ENCODE measurements at regions not wholly inside any gene's neighbourhood (a gene's known extent, or its start where the extent isn't known, plus 50 kb on each side); places are given as distances from the start of the nearest gene placed in this dataset.

- DNase-seq, result peak; percentile 20
- H3K27me3 ChIP-seq (ENCODE audit: insufficient read depth, low read depth, severe bottlenecking), result no peaks in the 10 kb centered on the region
- no peak for TF ChIP-seq CTCF (IDR thresholded peaks at IDR 0.05; ENCODE audit: low read depth, low read length)
- no peak overlapping the region for H3K27ac ChIP-seq
- H3K36me3 ChIP-seq, result no peaks in the 10 kb centered on the region
- H3K4me3 ChIP-seq (ENCODE audit: low read depth, low read length), result no peak overlapping the region
- H3K9me3 ChIP-seq (ENCODE audit: severe bottlenecking), result no peaks in the 10 kb centered on the region
These were observed 148.4 kb downstream of the C5orf15 start for GRCh38 chr5:133819977-133820471.

- no peaks in the 10 kb centered on the region for H3K9me3 ChIP-seq (ENCODE audit: severe bottlenecking)
- H3K36me3 ChIP-seq, result no peaks in the 10 kb centered on the region
- no peak overlapping the region for H3K27ac ChIP-seq
- no peak overlapping the region for H3K4me3 ChIP-seq (ENCODE audit: low read depth, low read length)
- DNase-seq, result no peak
- TF ChIP-seq CTCF (IDR thresholded peaks at IDR 0.05; ENCODE audit: low read depth, low read length), result no peak
- no peaks in the 10 kb centered on the region for H3K27me3 ChIP-seq (ENCODE audit: insufficient read depth, low read depth, severe bottlenecking)
These were observed 149.4 kb downstream of the C5orf15 start for GRCh38 chr5:133818869-133819600.

GRCh38 chr5:133818031-133818431 lies 150.4 kb downstream of the C5orf15 start:
- no peaks in the 10 kb centered on the region for H3K9me3 ChIP-seq (ENCODE audit: severe bottlenecking)
- DNase-seq, result no peak
- H3K4me3 ChIP-seq (ENCODE audit: low read depth, low read length), result no peak overlapping the region
- no peaks in the 10 kb centered on the region for H3K36me3 ChIP-seq
- no peaks in the 10 kb centered on the region for H3K27me3 ChIP-seq (ENCODE audit: insufficient read depth, low read depth, severe bottlenecking)
- TF ChIP-seq CTCF (IDR thresholded peaks at IDR 0.05; ENCODE audit: low read depth, low read length), result no peak
- H3K27ac ChIP-seq, result no peak overlapping the region

GRCh38 chr5:133817456-133817855 lies 151.0 kb downstream of the C5orf15 start:
- Histone ChIP-seq H3K27ac (no peak overlapping the region), H3K36me3 (no peaks in the 10 kb centered on the region), H3K9me3 (ENCODE audit: severe bottlenecking) (no peaks in the 10 kb centered on the region), H3K4me3 (ENCODE audit: low read depth, low read length) (no peak overlapping the region), H3K27me3 (ENCODE audit: insufficient read depth, low read depth, severe bottlenecking) (no peaks in the 10 kb centered on the region)
- TF ChIP-seq CTCF (IDR thresholded peaks at IDR 0.05; ENCODE audit: low read depth, low read length), result no peak
- DNase-seq, result no peak

- Histone ChIP-seq H3K36me3 (no peaks in the 10 kb centered on the region), H3K4me3 (ENCODE audit: low read depth, low read length) (no peak overlapping the region), H3K27ac (no peak overlapping the region), H3K9me3 (ENCODE audit: severe bottlenecking) (no peaks in the 10 kb centered on the region), H3K27me3 (ENCODE audit: insufficient read depth, low read depth, severe bottlenecking) (no peaks in the 10 kb centered on the region)
- no peak for TF ChIP-seq CTCF (IDR thresholded peaks at IDR 0.05; ENCODE audit: low read depth, low read length)
- no peak for DNase-seq
These were observed 151.6 kb downstream of the C5orf15 start for GRCh38 chr5:133816791-133817190.

- DNase-seq, result no peak
- TF ChIP-seq CTCF (IDR thresholded peaks at IDR 0.05; ENCODE audit: low read depth, low read length), result no peak
- no peaks in the 10 kb centered on the region for H3K9me3 ChIP-seq (ENCODE audit: severe bottlenecking)
These were observed 154.3 kb downstream of the C5orf15 start for GRCh38 chr5:133814152-133814551.

More at GRCh38 chr5:133814152-133814551, 154.3 kb downstream of the C5orf15 start:
- Histone ChIP-seq H3K36me3 (no peaks in the 10 kb centered on the region), H3K4me3 (ENCODE audit: low read depth, low read length) (no peak overlapping the region), H3K27me3 (ENCODE audit: insufficient read depth, low read depth, severe bottlenecking) (no peaks in the 10 kb centered on the region), H3K27ac (no peak overlapping the region)
